SJSA1 (cell line): ENCODE measurements at regions not wholly inside any gene's neighbourhood (a gene's known extent, or its start where the extent isn't known, plus 50 kb on each side); places are given as distances from the start of the nearest gene placed in this dataset.

ENCODE experiments used
- DNase-seq, 2 experiments: peaks; one replicate each; pipeline ENCODE4 v3.0.0-alpha.2; 2015 to 2020; ENCODE audit warnings: low spot score in 2 of 2, low read depth in 1 of 2
- H3K27ac ChIP-seq: fragments of 250-450 bp; sonication (Bioruptor Pico); 2 replicates; pipeline ENCODE4 v1.5.1; 2020; ENCODE audit warnings: mild to moderate bottlenecking, moderate library complexity
- H3K27me3 ChIP-seq: fragments of 250-450 bp; sonication (Bioruptor Pico); replicated peaks from 2 replicates; pipeline ENCODE4 v1.5.1; 2020; ENCODE audit warnings: mild to moderate bottlenecking, moderate library complexity
- H3K36me3 ChIP-seq: fragments of 250-450 bp; sonication (Bioruptor Pico); 2 replicates; pipeline ENCODE4 v1.5.1; 2020; ENCODE audit warnings: mild to moderate bottlenecking
- H3K4me1 ChIP-seq: fragments of 250-450 bp; sonication (Bioruptor Pico); replicated peaks from 2 replicates; pipeline ENCODE4 v1.6.1; 2021; ENCODE audit warnings: mild to moderate bottlenecking
- H3K4me3 ChIP-seq: fragments of 250-450 bp; sonication (Bioruptor Pico); 2 replicates; pipeline ENCODE4 v1.5.1; 2020; ENCODE audit warnings: mild to moderate bottlenecking
- H3K9me3 ChIP-seq: fragments of 250-450 bp; sonication (Bioruptor Pico); replicated peaks from 2 replicates; pipeline ENCODE4 v1.5.1; 2020; ENCODE audit warnings: mild to moderate bottlenecking

- Histone ChIP-seq H3K36me3 (no peaks in the 10 kb centered on the region), H3K27me3 (peaks cover 18% of the 10 kb centered on the region), H3K9me3 (no peaks in the 10 kb centered on the region), H3K4me1 (no peaks in the 10 kb centered on the region), H3K4me3 (no peak overlapping the region), H3K27ac (no peak overlapping the region)
- DNase-seq: no peak
These were observed 336.6 kb downstream of the SMAD2 start for GRCh38 chr18:47593744-47594472.

GRCh38 chr18:47591429-47591828 lies 339.0 kb downstream of the SMAD2 start:
- Histone ChIP-seq H3K27me3 (peaks cover 25% of the 10 kb centered on the region), H3K4me1 (no peaks in the 10 kb centered on the region), H3K27ac (no peak overlapping the region), H3K9me3 (no peaks in the 10 kb centered on the region), H3K4me3 (no peak overlapping the region), H3K36me3 (no peaks in the 10 kb centered on the region)
- no peak for DNase-seq

GRCh38 chr18:47587587-47587986 lies 336.1 kb upstream of the SKOR2 start:
- Histone ChIP-seq H3K9me3 (no peaks in the 10 kb centered on the region), H3K4me1 (no peaks in the 10 kb centered on the region), H3K4me3 (no peak overlapping the region), H3K27ac (no peak overlapping the region), H3K27me3 (peaks cover 15% of the 10 kb centered on the region), H3K36me3 (no peaks in the 10 kb centered on the region)
- DNase-seq: no peak

GRCh38 chr18:47586418-47587070 lies 335.1 kb upstream of the SKOR2 start:
- peaks cover 10% of the 10 kb centered on the region for H3K27me3 ChIP-seq
- no peaks in the 10 kb centered on the region for H3K9me3 ChIP-seq
- no peaks in the 10 kb centered on the region for H3K4me1 ChIP-seq
- H3K27ac ChIP-seq: no peak overlapping the region
- DNase-seq: no peak
- H3K36me3 ChIP-seq: no peaks in the 10 kb centered on the region
- H3K4me3 ChIP-seq: no peak overlapping the region

GRCh38 chr18:47585914-47586313 lies 334.5 kb upstream of the SKOR2 start:
- Histone ChIP-seq H3K27me3 (peaks cover 10% of the 10 kb centered on the region), H3K4me1 (no peaks in the 10 kb centered on the region), H3K4me3 (no peak overlapping the region), H3K36me3 (no peaks in the 10 kb centered on the region), H3K27ac (no peak overlapping the region), H3K9me3 (no peaks in the 10 kb centered on the region)
- DNase-seq: no peak

GRCh38 chr18:47585136-47585535 lies 333.7 kb upstream of the SKOR2 start:
- H3K4me3 ChIP-seq: no peak overlapping the region
- H3K27ac ChIP-seq: no peak overlapping the region
- H3K9me3 ChIP-seq: no peaks in the 10 kb centered on the region
- H3K4me1 ChIP-seq: no peaks in the 10 kb centered on the region
- peaks cover 10% of the 10 kb centered on the region for H3K27me3 ChIP-seq
- no peaks in the 10 kb centered on the region for H3K36me3 ChIP-seq
- DNase-seq: no peak

- Histone ChIP-seq H3K9me3 (no peaks in the 10 kb centered on the region), H3K4me3 (no peak overlapping the region), H3K4me1 (no peaks in the 10 kb centered on the region), H3K27me3 (peaks cover 4% of the 10 kb centered on the region), H3K36me3 (no peaks in the 10 kb centered on the region), H3K27ac (no peak overlapping the region)
- DNase-seq: no peak
These were observed 330.6 kb upstream of the SKOR2 start for GRCh38 chr18:47582093-47582492.

GRCh38 chr18:47577520-47577919 lies 326.1 kb upstream of the SKOR2 start:
- no peaks in the 10 kb centered on the region for H3K36me3 ChIP-seq
- DNase-seq: no peak
- no peaks in the 10 kb centered on the region for H3K4me1 ChIP-seq
- H3K9me3 ChIP-seq: no peaks in the 10 kb centered on the region
- no peak overlapping the region for H3K4me3 ChIP-seq
- no peak overlapping the region for H3K27ac ChIP-seq
- peaks cover 19% of the 10 kb centered on the region for H3K27me3 ChIP-seq

GRCh38 chr18:47574966-47575365 lies 323.5 kb upstream of the SKOR2 start:
- peaks cover 19% of the 10 kb centered on the region; the same call in 1 of the 2 replicates for H3K27me3 ChIP-seq
- no peaks in the 10 kb centered on the region for H3K4me1 ChIP-seq
- no peak overlapping the region for H3K27ac ChIP-seq
- DNase-seq: no peak
- no peaks in the 10 kb centered on the region for H3K9me3 ChIP-seq
- H3K4me3 ChIP-seq: no peak overlapping the region
- no peaks in the 10 kb centered on the region for H3K36me3 ChIP-seq

- Histone ChIP-seq H3K27me3 (peaks cover 19% of the 10 kb centered on the region; the same call in 1 of the 2 replicates), H3K4me1 (no peaks in the 10 kb centered on the region), H3K27ac (no peak overlapping the region), H3K36me3 (no peaks in the 10 kb centered on the region), H3K4me3 (no peak overlapping the region), H3K9me3 (no peaks in the 10 kb centered on the region)
- no peak for DNase-seq
These were observed 320.5 kb upstream of the SKOR2 start for GRCh38 chr18:47571957-47572356.

GRCh38 chr18:47566809-47567208 lies 315.3 kb upstream of the SKOR2 start:
- no peaks in the 10 kb centered on the region for H3K9me3 ChIP-seq
- H3K36me3 ChIP-seq: no peaks in the 10 kb centered on the region
- H3K4me3 ChIP-seq: no peak overlapping the region
- no peak overlapping the region for H3K27ac ChIP-seq
- no peak for DNase-seq
- no peaks in the 10 kb centered on the region for H3K4me1 ChIP-seq
- peaks cover 8% of the 10 kb centered on the region for H3K27me3 ChIP-seq

GRCh38 chr18:47560723-47561715 lies 309.6 kb upstream of the SKOR2 start:
- H3K27me3 ChIP-seq: peaks cover 23% of the 10 kb centered on the region
- no peaks in the 10 kb centered on the region for H3K4me1 ChIP-seq
- H3K9me3 ChIP-seq: no peaks in the 10 kb centered on the region
- no peaks in the 10 kb centered on the region for H3K36me3 ChIP-seq
- DNase-seq: no peak
- H3K4me3 ChIP-seq: no peak overlapping the region
- H3K27ac ChIP-seq: no peak overlapping the region

GRCh38 chr18:47558110-47558750 lies 306.8 kb upstream of the SKOR2 start:
- no peaks in the 10 kb centered on the region for H3K4me1 ChIP-seq
- H3K9me3 ChIP-seq: no peaks in the 10 kb centered on the region
- H3K27ac ChIP-seq: no peak overlapping the region
- DNase-seq: no peak
- peaks cover 23% of the 10 kb centered on the region for H3K27me3 ChIP-seq
- no peak overlapping the region for H3K4me3 ChIP-seq
- H3K36me3 ChIP-seq: no peaks in the 10 kb centered on the region
